GM10266 (cell line): ENCODE measurements at regions not wholly inside any gene's neighbourhood (a gene's known extent, or its start where the extent isn't known, plus 50 kb on each side); places are given as distances from the start of the nearest gene placed in this dataset.
"Not testable (repeated sequence)": the region's sequence is repeated elsewhere in the genome, so short reads cannot be mapped to it uniquely, and the experiment has no call there.

ENCODE experiments used
- DNase-seq: peaks from one replicate; pipeline ENCODE4 v3.0.0; 2012; ENCODE audit errors: extremely low spot score
- CTCF ChIP-seq: IDR thresholded peaks from 2 replicates; pipeline ENCODE4 v1.5.1; 2012; ENCODE audit warnings: mild to moderate bottlenecking, low read depth; ENCODE audit not compliant: control insufficient read depth, insufficient read depth; ENCODE audit errors: missing control alignments

- DNase-seq, result not testable (repeated sequence)
Measured at GRCh38 chr2:215889240-215889969, 123.9 kb downstream of the MREG start.

GRCh38 chr2:215888680-215889079 lies 124.7 kb downstream of the MREG start:
- no peak for TF ChIP-seq CTCF
- no peak for DNase-seq

GRCh38 chr2:215887303-215887702 lies 126.0 kb downstream of the MREG start:
- no peak for TF ChIP-seq CTCF
- no peak for DNase-seq

- no peak for DNase-seq
- TF ChIP-seq CTCF, result no peak
Measured at GRCh38 chr2:215886022-215886421, 127.3 kb downstream of the MREG start.

GRCh38 chr2:215885536-215885935 lies 127.8 kb downstream of the MREG start:
- no peak for DNase-seq
- TF ChIP-seq CTCF, result no peak

- TF ChIP-seq CTCF, result no peak
- no peak for DNase-seq
Measured at GRCh38 chr2:215884451-215885087, 128.8 kb downstream of the MREG start.

GRCh38 chr2:215883799-215884198 lies 129.6 kb downstream of the MREG start:
- DNase-seq, result peak; percentile 7
- TF ChIP-seq CTCF, result no peak

GRCh38 chr2:215882689-215883088 lies 130.7 kb downstream of the MREG start:
- no peak for DNase-seq
- TF ChIP-seq CTCF, result no peak
